ENCODE measurements at regions not wholly inside any gene's neighbourhood (a gene's known extent, or its start where the extent isn't known, plus 50 kb on each side); places are given as distances from the start of the nearest gene placed in this dataset.
"Not testable (repeated sequence)": the region's sequence is repeated elsewhere in the genome, so short reads cannot be mapped to it uniquely, and the experiment has no call there.

- Histone ChIP-seq H3K4me3 (ENCODE audit: low read length) (no peak overlapping the region), H3K4me1 (ENCODE audit: control insufficient read depth, insufficient read depth, low read length) (peaks cover 8% of the 10 kb centered on the region), H3K36me3 (ENCODE audit: insufficient read depth, low read length) (no peaks in the 10 kb centered on the region), H3K27me3 (ENCODE audit: control insufficient read depth, insufficient read depth, low read length) (no peaks in the 10 kb centered on the region), H3K9ac (ENCODE audit: low read depth, low read length) (no peak overlapping the region), H3K9me3 (replicated peaks; ENCODE audit: low read length) (no peaks in the 10 kb centered on the region), H3K4me2 (ENCODE audit: low read length) (peak overlapping the region; percentile 42)
These were observed 172.2 kb upstream of the SCN7A start for GRCh38 chr2:166665991-166666940.

- no peak overlapping the region for H3K4me3 ChIP-seq (ENCODE audit: low read length)
- no peak overlapping the region for H3K4me2 ChIP-seq (ENCODE audit: low read length)
- no peaks in the 10 kb centered on the region for H3K36me3 ChIP-seq (ENCODE audit: insufficient read depth, low read length)
- H3K4me1 ChIP-seq (ENCODE audit: control insufficient read depth, insufficient read depth, low read length) = peaks cover 8% of the 10 kb centered on the region
- no peaks in the 10 kb centered on the region for H3K9me3 ChIP-seq (replicated peaks; ENCODE audit: low read length)
- H3K9ac ChIP-seq (ENCODE audit: low read depth, low read length) = no peak overlapping the region
- no peaks in the 10 kb centered on the region for H3K27me3 ChIP-seq (ENCODE audit: control insufficient read depth, insufficient read depth, low read length)
These were observed 167.8 kb upstream of the SCN7A start for GRCh38 chr2:166661824-166662223.

- no peak overlapping the region for H3K4me3 ChIP-seq (ENCODE audit: low read length)
- H3K27me3 ChIP-seq (ENCODE audit: control insufficient read depth, insufficient read depth, low read length) = no peaks in the 10 kb centered on the region
- H3K9ac ChIP-seq (ENCODE audit: low read depth, low read length) = no peak overlapping the region
- H3K4me1 ChIP-seq (ENCODE audit: control insufficient read depth, insufficient read depth, low read length) = peaks cover 8% of the 10 kb centered on the region
- H3K4me2 ChIP-seq (ENCODE audit: low read length) = no peak overlapping the region
- no peaks in the 10 kb centered on the region for H3K36me3 ChIP-seq (ENCODE audit: insufficient read depth, low read length)
- no peaks in the 10 kb centered on the region for H3K9me3 ChIP-seq (replicated peaks; ENCODE audit: low read length)
These were observed 167.3 kb upstream of the SCN7A start for GRCh38 chr2:166661391-166661790.

GRCh38 chr2:166658901-166659300, 164.9 kb upstream of the SCN7A start:
- Histone ChIP-seq H3K4me1 (ENCODE audit: control insufficient read depth, insufficient read depth, low read length) (no peaks in the 10 kb centered on the region), H3K4me2 (ENCODE audit: low read length) (no peak overlapping the region), H3K9ac (ENCODE audit: low read depth, low read length) (no peak overlapping the region), H3K36me3 (ENCODE audit: insufficient read depth, low read length) (no peaks in the 10 kb centered on the region), H3K4me3 (ENCODE audit: low read length) (no peak overlapping the region), H3K9me3 (replicated peaks; ENCODE audit: low read length) (no peaks in the 10 kb centered on the region), H3K27me3 (ENCODE audit: control insufficient read depth, insufficient read depth, low read length) (no peaks in the 10 kb centered on the region)

- no peak overlapping the region for H3K4me2 ChIP-seq (ENCODE audit: low read length)
- peaks cover 3% of the 10 kb centered on the region for H3K4me1 ChIP-seq (ENCODE audit: control insufficient read depth, insufficient read depth, low read length)
- no peaks in the 10 kb centered on the region for H3K9me3 ChIP-seq (replicated peaks; ENCODE audit: low read length)
- no peaks in the 10 kb centered on the region for H3K36me3 ChIP-seq (ENCODE audit: insufficient read depth, low read length)
- H3K4me3 ChIP-seq (ENCODE audit: low read length) = no peak overlapping the region
- no peaks in the 10 kb centered on the region for H3K27me3 ChIP-seq (ENCODE audit: control insufficient read depth, insufficient read depth, low read length)
- H3K9ac ChIP-seq (ENCODE audit: low read depth, low read length) = no peak overlapping the region
These were observed 159.2 kb upstream of the SCN7A start for GRCh38 chr2:166653185-166653813.

GRCh38 chr2:166651991-166652390, 157.9 kb upstream of the SCN7A start:
- Histone ChIP-seq H3K4me3 (ENCODE audit: low read length) (no peak overlapping the region), H3K4me1 (ENCODE audit: control insufficient read depth, insufficient read depth, low read length) (peaks cover 3% of the 10 kb centered on the region), H3K9ac (ENCODE audit: low read depth, low read length) (no peak overlapping the region), H3K4me2 (ENCODE audit: low read length) (no peak overlapping the region), H3K27me3 (ENCODE audit: control insufficient read depth, insufficient read depth, low read length) (no peaks in the 10 kb centered on the region), H3K9me3 (replicated peaks; ENCODE audit: low read length) (no peaks in the 10 kb centered on the region), H3K36me3 (ENCODE audit: insufficient read depth, low read length) (no peaks in the 10 kb centered on the region)

GRCh38 chr2:166651080-166651675, 157.1 kb upstream of the SCN7A start:
- peaks cover 3% of the 10 kb centered on the region for H3K4me1 ChIP-seq (ENCODE audit: control insufficient read depth, insufficient read depth, low read length)
- H3K36me3 ChIP-seq (ENCODE audit: insufficient read depth, low read length) = no peaks in the 10 kb centered on the region
- peak overlapping the region; percentile 43 for H3K4me2 ChIP-seq (ENCODE audit: low read length)
- no peak overlapping the region for H3K4me3 ChIP-seq (ENCODE audit: low read length)
- H3K9me3 ChIP-seq (replicated peaks; ENCODE audit: low read length) = no peaks in the 10 kb centered on the region
- H3K9ac ChIP-seq (ENCODE audit: low read depth, low read length) = no peak overlapping the region
- H3K27me3 ChIP-seq (ENCODE audit: control insufficient read depth, insufficient read depth, low read length) = no peaks in the 10 kb centered on the region

GRCh38 chr2:166647935-166648334, 153.9 kb upstream of the SCN7A start:
- Histone ChIP-seq H3K4me2 (ENCODE audit: low read length) (no peak overlapping the region), H3K4me1 (ENCODE audit: control insufficient read depth, insufficient read depth, low read length) (peaks cover 3% of the 10 kb centered on the region), H3K9ac (ENCODE audit: low read depth, low read length) (no peak overlapping the region), H3K4me3 (ENCODE audit: low read length) (no peak overlapping the region), H3K36me3 (ENCODE audit: insufficient read depth, low read length) (no peaks in the 10 kb centered on the region), H3K27me3 (ENCODE audit: control insufficient read depth, insufficient read depth, low read length) (no peaks in the 10 kb centered on the region), H3K9me3 (replicated peaks; ENCODE audit: low read length) (no peaks in the 10 kb centered on the region)

GRCh38 chr2:166643980-166644379, 149.9 kb upstream of the SCN7A start:
- H3K4me2 ChIP-seq (ENCODE audit: low read length) = no peak overlapping the region
- no peaks in the 10 kb centered on the region for H3K4me1 ChIP-seq (ENCODE audit: control insufficient read depth, insufficient read depth, low read length)
- no peaks in the 10 kb centered on the region for H3K36me3 ChIP-seq (ENCODE audit: insufficient read depth, low read length)
- H3K9ac ChIP-seq (ENCODE audit: low read depth, low read length) = no peak overlapping the region
- no peaks in the 10 kb centered on the region for H3K27me3 ChIP-seq (ENCODE audit: control insufficient read depth, insufficient read depth, low read length)
- H3K4me3 ChIP-seq (ENCODE audit: low read length) = no peak overlapping the region
- no peaks in the 10 kb centered on the region for H3K9me3 ChIP-seq (replicated peaks; ENCODE audit: low read length)

- H3K9ac ChIP-seq (ENCODE audit: low read depth, low read length); H3K36me3 ChIP-seq (ENCODE audit: insufficient read depth, low read length); H3K27me3 ChIP-seq (ENCODE audit: control insufficient read depth, insufficient read depth, low read length); H3K9me3 ChIP-seq (replicated peaks; ENCODE audit: low read length); H3K4me3 ChIP-seq (ENCODE audit: low read length); H3K4me1 ChIP-seq (ENCODE audit: control insufficient read depth, insufficient read depth, low read length); H3K4me2 ChIP-seq (ENCODE audit: low read length): not testable (repeated sequence)
These were observed 147.5 kb upstream of the SCN7A start for GRCh38 chr2:166641516-166641915.

- peaks cover 6% of the 10 kb centered on the region for H3K4me1 ChIP-seq (ENCODE audit: control insufficient read depth, insufficient read depth, low read length)
- H3K9me3 ChIP-seq (replicated peaks; ENCODE audit: low read length) = no peaks in the 10 kb centered on the region
- no peak overlapping the region for H3K4me3 ChIP-seq (ENCODE audit: low read length)
- no peaks in the 10 kb centered on the region for H3K36me3 ChIP-seq (ENCODE audit: insufficient read depth, low read length)
- H3K27me3 ChIP-seq (ENCODE audit: control insufficient read depth, insufficient read depth, low read length) = no peaks in the 10 kb centered on the region
- no peak overlapping the region for H3K9ac ChIP-seq (ENCODE audit: low read depth, low read length)
- no peak overlapping the region for H3K4me2 ChIP-seq (ENCODE audit: low read length)
These were observed 143.0 kb upstream of the SCN7A start for GRCh38 chr2:166637051-166637450.
